MM.1S (cell line): ENCODE measurements at regions not wholly inside any gene's neighbourhood (a gene's known extent, or its start where the extent isn't known, plus 50 kb on each side); places are given as distances from the start of the nearest gene placed in this dataset.
"Not testable (repeated sequence)": the region's sequence is repeated elsewhere in the genome, so short reads cannot be mapped to it uniquely, and the experiment has no call there.

Experiments
- DNase-seq: peaks from one replicate; pipeline ENCODE4 v3.0.0-alpha.2; 2015
- H2AFZ ChIP-seq: fragments of 300-600 bp; sonication (generic); 2 replicates; pipeline ENCODE4 v1.6.0; 2016; ENCODE audit warnings: antibody characterized with exemption, low read length
- H3F3A ChIP-seq: fragments of 300-600 bp; sonication (generic); 2 replicates; pipeline ENCODE4 v1.6.1; 2016; ENCODE audit warnings: mild to moderate bottlenecking, antibody characterized with exemption, low read length, moderate library complexity, mixed read lengths; ENCODE audit not compliant: insufficient read depth
- H3K27ac ChIP-seq: fragments of 300-600 bp; sonication (generic); 2 replicates; pipeline ENCODE4 v1.5.1; 2016; ENCODE audit warnings: mild to moderate bottlenecking, low read length
- H3K27me3 ChIP-seq: fragments of 300-600 bp; sonication (generic); replicated peaks from 2 replicates; pipeline ENCODE4 v1.6.0; 2016; ENCODE audit warnings: low read length; ENCODE audit not compliant: insufficient read depth
- H3K36me3 ChIP-seq: fragments of 300-600 bp; sonication (generic); replicated peaks from 2 replicates; pipeline ENCODE4 v1.6.1; 2016; ENCODE audit warnings: mild to moderate bottlenecking, low read length, mixed read lengths; ENCODE audit not compliant: insufficient read depth
- H3K4me1 ChIP-seq: fragments of 300-600 bp; sonication (generic); 2 replicates; pipeline ENCODE4 v1.6.1; 2016; ENCODE audit warnings: low read length, mixed read lengths
- H3K4me2 ChIP-seq: fragments of 300-600 bp; sonication (generic); 2 replicates; pipeline ENCODE4 v1.6.0; 2016; ENCODE audit warnings: low read depth, low read length
- H3K4me3 ChIP-seq: fragments of 300-600 bp; sonication (generic); 2 replicates; pipeline ENCODE4 v1.5.1; 2016; ENCODE audit warnings: low read length, mixed read lengths
- H3K79me2 ChIP-seq: fragments of 300-600 bp; sonication (generic); 2 replicates; pipeline ENCODE4 v1.6.1; 2016; ENCODE audit warnings: mixed run types, low read length, mixed read lengths
- H3K9ac ChIP-seq: fragments of 300-600 bp; sonication (generic); 2 replicates; pipeline ENCODE4 v1.6.1; 2016; ENCODE audit warnings: low read length, mixed read lengths
- H3K9me2 ChIP-seq: fragments of 300-600 bp; sonication (generic); replicated peaks from 2 replicates; pipeline ENCODE4 v1.6.1; 2016; ENCODE audit warnings: mild to moderate bottlenecking, low read length, mixed read lengths; ENCODE audit not compliant: insufficient read depth
- H3K9me3 ChIP-seq: fragments of 300-600 bp; sonication (generic); replicated peaks from 2 replicates; pipeline ENCODE4 v1.6.1; 2016; ENCODE audit warnings: mild to moderate bottlenecking, low read length, mixed read lengths; ENCODE audit not compliant: insufficient read depth
- H4K20me1 ChIP-seq: fragments of 300-600 bp; sonication (generic); 2 replicates; pipeline ENCODE4 v1.6.1; 2016; ENCODE audit warnings: mild to moderate bottlenecking, low read length, moderate library complexity, mixed read lengths; ENCODE audit not compliant: insufficient read depth
- EZH2 ChIP-seq: fragments of 300-600 bp; sonication (generic); optimal IDR thresholded peaks from 2 replicates; pipeline ENCODE3; 2017; ENCODE audit warnings: low read depth, mild to moderate bottlenecking, antibody characterized with exemption, low read length, mixed read lengths
- EZH2phosphoT487 ChIP-seq: fragments of 300-600 bp; sonication (generic); IDR thresholded peaks from 2 replicates; pipeline ENCODE4 v1.6.1; 2018; ENCODE audit warnings: antibody characterized with exemption, low read length
- TF ChIP-seq, protein P1 (sequence below): fragments of 300-600 bp; sonication (generic); IDR thresholded peaks from 2 replicates; pipeline ENCODE4 v1.5.1; 2016; ENCODE audit warnings: antibody characterized with exemption, low read length, mixed read lengths

DNA sequence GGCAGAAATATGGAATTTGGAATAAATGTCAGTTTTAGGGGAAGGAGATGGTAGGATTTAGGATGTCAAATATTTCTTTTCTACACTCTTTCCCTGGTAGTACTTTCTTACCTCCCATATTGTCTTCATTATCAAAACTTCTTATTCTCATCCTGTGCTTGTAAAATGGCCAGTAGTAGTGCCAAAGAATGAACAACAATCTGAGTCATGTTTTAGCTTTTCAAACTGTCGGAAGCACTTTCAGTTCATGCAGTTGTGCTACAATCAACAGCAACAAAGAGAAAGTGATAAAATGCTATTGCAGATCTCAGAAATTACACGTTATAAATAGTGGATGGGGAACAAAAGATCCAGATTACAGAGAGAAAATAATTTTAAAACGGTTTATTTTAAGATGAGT lies 193.7 kb upstream of the RXFP2 start:
- DNase-seq: no peak
- Histone ChIP-seq H3K27me3 (no peaks in the 10 kb centered on the region), H3K27ac (no peak overlapping the region), H3K4me3 (no peak overlapping the region), H3K4me1 (no peaks in the 10 kb centered on the region), H3K9me2 (no peaks in the 10 kb centered on the region), H3K36me3 (no peaks in the 10 kb centered on the region), H3K79me2 (no peaks in the 10 kb centered on the region), H3K9ac (no peak overlapping the region), H3K4me2 (no peak overlapping the region), H2AFZ (no peak overlapping the region), H4K20me1 (no peaks in the 10 kb centered on the region), H3K9me3 (no peaks in the 10 kb centered on the region), H3F3A (no peaks in the 10 kb centered on the region)
- TF ChIP-seq, protein P1, sequence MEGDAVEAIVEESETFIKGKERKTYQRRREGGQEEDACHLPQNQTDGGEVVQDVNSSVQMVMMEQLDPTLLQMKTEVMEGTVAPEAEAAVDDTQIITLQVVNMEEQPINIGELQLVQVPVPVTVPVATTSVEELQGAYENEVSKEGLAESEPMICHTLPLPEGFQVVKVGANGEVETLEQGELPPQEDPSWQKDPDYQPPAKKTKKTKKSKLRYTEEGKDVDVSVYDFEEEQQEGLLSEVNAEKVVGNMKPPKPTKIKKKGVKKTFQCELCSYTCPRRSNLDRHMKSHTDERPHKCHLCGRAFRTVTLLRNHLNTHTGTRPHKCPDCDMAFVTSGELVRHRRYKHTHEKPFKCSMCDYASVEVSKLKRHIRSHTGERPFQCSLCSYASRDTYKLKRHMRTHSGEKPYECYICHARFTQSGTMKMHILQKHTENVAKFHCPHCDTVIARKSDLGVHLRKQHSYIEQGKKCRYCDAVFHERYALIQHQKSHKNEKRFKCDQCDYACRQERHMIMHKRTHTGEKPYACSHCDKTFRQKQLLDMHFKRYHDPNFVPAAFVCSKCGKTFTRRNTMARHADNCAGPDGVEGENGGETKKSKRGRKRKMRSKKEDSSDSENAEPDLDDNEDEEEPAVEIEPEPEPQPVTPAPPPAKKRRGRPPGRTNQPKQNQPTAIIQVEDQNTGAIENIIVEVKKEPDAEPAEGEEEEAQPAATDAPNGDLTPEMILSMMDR: no peak
- no peak for TF ChIP-seq EZH2
- no peak for TF ChIP-seq EZH2phosphoT487

DNA sequence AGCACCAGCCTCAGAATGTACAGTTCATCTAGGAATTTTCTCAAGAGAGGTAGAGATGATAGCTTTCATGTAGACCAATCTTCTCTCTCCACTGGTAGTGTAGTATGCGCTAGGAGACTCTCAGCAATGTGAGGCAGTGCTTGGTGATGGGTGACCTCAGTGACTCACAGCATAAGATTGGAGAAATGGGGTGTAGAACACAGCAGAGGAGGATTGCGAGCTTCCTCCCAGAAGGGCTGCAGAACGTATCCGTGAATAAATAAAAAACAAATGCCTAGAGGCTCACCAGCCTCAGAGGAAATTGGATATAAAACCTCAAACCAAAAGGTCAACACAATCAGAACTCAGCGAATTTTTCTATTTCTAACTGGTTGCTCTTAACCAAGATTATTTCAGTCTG lies 182.9 kb upstream of the RXFP2 start:
- no peak for DNase-seq
- H3K27ac ChIP-seq: no peak overlapping the region
- no peaks in the 10 kb centered on the region for H3K36me3 ChIP-seq
- no peaks in the 10 kb centered on the region for H3K9me2 ChIP-seq
- no peak overlapping the region for H3K4me2 ChIP-seq
- H3K4me1 ChIP-seq: no peaks in the 10 kb centered on the region
- no peaks in the 10 kb centered on the region for H3K79me2 ChIP-seq
- H3K27me3 ChIP-seq: no peaks in the 10 kb centered on the region
- no peaks in the 10 kb centered on the region for H4K20me1 ChIP-seq
- no peaks in the 10 kb centered on the region for H3K9me3 ChIP-seq
- no peaks in the 10 kb centered on the region for H3F3A ChIP-seq
- H3K9ac ChIP-seq: no peak overlapping the region
- no peak overlapping the region for H3K4me3 ChIP-seq
- TF ChIP-seq EZH2 (no peak), EZH2phosphoT487 (no peak)
- TF ChIP-seq, protein P1: no peak
- no peak overlapping the region for H2AFZ ChIP-seq

DNA sequence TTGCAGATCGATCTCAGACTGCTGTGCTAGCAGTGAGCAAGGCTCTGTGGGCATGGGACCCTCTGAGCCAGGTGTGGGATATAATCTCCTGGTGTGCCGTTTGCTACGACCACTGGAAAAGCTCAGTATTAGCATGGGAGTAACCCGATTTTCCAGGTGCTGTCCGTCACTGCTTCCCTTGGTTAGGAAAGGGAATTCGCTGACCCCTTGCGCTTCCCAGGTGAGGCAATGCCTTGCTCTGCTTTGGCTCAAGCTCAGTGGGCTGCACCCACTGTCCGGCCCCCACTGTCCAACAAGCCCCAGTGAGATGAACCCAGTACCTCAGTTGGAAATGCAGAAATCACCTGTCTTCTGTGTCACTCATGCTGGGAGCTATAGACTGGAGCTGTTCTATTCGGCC lies 155.1 kb upstream of the RXFP2 start:
- DNase-seq, H3K9me3 ChIP-seq, H3K9ac ChIP-seq, H2AFZ ChIP-seq, H3K79me2 ChIP-seq, H3K27me3 ChIP-seq, H3K36me3 ChIP-seq, H3K4me2 ChIP-seq, H3K27ac ChIP-seq, H4K20me1 ChIP-seq, H3F3A ChIP-seq, H3K4me3 ChIP-seq, H3K9me2 ChIP-seq, H3K4me1 ChIP-seq: not testable (repeated sequence)

DNA sequence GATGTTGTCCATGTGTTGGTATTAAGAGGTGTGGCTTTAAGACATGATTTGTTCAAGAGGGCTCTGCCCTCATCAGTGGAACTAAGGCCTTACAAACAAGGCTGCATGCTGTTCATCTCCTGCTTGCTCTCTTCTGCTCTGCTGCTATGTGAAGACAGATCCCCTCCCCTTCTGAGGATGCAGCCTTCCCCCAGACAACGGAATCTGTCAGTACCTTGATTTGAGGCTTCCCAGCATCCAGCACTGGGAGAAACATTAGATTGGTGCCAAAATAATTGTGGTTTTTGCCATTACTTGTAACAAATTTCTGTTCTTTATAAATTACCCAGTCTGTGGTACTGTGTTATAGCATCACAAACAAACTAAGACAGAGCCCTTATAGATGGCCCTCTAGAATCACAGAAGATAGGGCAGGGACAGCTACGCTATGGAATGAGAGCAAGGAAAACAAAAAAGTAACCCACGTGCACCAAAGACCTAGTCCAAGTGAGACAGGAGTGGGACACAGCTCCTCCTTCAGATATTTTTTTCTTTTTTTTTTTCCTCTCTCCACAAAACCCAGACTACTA lies 151.5 kb upstream of the RXFP2 start:
- Histone ChIP-seq H3F3A (no peaks in the 10 kb centered on the region), H3K4me3 (no peak overlapping the region), H3K79me2 (no peaks in the 10 kb centered on the region), H3K9me2 (no peaks in the 10 kb centered on the region), H3K36me3 (no peaks in the 10 kb centered on the region), H2AFZ (no peak overlapping the region), H3K4me2 (no peak overlapping the region), H3K9ac (no peak overlapping the region), H3K27me3 (no peaks in the 10 kb centered on the region), H3K27ac (no peak overlapping the region), H3K9me3 (no peaks in the 10 kb centered on the region), H3K4me1 (no peaks in the 10 kb centered on the region), H4K20me1 (no peaks in the 10 kb centered on the region)
- no peak for TF ChIP-seq EZH2
- TF ChIP-seq EZH2phosphoT487: no peak
- TF ChIP-seq, protein P1: no peak
- no peak for DNase-seq
